ENCODE measurements at regions not wholly inside any gene's neighbourhood (a gene's known extent, or its start where the extent isn't known, plus 50 kb on each side); places are given as distances from the start of the nearest gene placed in this dataset.

DNA sequence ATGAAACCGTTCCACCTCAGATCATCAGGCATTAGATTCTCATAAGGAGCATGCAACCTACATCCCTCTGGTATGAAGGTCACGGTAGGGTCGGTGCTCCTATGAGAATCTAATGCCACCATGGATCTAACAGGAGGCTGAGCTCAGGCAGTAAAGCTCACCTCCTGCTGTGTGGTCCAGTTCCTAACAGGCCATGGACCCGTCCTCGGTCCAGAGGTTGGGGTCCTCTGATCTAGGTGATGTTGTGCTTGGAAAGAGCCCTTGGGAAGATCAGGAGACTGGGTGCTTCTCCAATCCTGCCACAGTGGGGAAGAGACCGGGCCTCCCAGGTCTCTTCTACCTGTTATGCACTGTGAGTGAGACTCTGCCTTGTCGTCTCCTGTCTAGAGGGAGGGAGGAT is 104.6 kb downstream of the ACKR3 start:
- FAIRE-seq: no peak

DNA sequence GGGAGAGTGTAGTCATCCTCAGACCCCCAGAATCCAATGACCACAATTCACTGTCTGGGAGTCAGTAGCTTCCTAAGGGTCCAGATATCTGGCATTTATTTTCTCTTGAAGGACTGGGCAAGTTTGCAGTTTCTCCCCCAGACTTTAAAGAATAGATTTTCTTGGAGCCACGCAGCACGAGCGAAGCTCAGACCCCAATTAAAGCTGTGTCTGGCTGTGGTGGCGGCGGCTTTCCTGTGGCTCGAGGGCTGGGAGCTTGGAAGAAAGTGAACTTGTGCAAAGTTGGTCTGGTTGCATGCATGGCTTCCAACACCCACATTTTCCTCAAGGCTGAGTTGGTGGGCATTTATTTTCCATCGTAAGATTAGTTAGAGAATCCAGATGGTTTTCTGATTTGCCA is 105.0 kb downstream of the ACKR3 start:
- no peak for FAIRE-seq

DNA sequence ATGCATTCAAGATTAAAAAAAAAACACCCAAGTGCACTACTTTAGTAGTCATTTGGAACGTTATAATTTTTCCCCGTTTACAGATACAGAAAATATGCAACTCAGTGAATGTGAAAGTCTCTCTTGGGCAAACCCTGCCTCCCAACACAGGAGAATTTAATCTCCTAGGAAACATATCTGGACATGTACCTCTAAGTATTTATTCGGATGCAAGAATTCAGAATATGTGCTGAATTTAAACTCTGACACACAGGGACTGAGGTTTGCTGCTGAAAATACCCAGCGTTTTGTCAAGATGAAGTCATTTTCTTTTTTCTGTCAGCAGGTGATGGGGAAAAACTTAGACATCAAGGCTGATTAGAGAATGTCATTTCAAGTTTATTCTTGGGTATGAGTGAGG is 105.4 kb downstream of the ACKR3 start:
- no peak for FAIRE-seq

DNA sequence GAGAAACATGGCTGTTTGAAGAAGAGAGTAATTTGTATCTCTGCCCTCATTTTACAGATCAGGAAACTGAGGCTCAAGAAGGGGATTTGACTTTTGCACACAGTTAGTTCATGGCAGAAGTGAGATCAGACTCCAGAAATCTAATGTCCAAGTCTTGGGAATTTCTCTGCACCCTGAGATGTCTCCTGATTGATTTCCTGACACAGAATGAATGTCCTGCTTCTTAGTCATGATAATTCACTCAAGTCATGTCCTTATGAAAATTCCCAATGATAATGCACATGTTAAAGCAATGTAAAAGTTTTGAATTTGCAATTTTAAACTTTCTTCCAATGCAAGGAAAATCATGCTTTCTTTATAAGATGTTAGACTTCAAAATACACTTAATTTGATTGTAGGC is 105.9 kb downstream of the ACKR3 start:
- no peak for FAIRE-seq

DNA sequence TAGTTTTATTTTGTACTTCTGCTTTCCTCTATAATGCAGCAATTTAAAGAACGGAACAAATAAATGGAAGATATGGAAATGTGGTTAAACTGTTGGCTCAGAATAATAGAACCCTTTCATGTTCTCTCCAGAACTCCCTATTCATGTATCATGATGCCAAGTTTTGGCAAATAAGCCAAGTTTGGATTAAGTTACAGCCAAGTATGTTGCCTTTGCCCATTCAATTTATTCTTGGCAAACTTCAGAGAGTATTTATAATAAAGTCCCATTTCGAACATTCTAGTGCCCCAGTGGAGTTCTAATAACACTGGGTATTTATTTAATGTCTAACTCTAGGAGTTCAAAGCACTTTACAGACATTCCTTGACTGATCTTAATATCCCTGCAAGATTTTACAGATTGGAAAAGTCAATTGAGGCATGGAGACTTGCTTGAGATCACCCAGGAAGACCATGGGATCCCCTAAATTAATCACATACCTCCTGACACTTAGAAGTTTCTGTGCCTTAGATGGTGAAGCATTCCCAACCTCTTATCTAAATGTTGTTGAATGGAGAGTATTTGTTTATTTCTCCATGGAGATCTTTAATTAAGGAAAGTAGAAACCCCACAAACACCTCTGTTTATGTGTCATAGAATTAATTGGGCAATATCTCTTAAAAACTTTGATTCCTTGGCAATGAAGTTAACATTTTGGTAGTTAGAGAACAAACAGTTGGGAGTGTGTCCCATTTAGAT is 106.7 kb downstream of the ACKR3 start:
- FAIRE-seq: no peak

DNA sequence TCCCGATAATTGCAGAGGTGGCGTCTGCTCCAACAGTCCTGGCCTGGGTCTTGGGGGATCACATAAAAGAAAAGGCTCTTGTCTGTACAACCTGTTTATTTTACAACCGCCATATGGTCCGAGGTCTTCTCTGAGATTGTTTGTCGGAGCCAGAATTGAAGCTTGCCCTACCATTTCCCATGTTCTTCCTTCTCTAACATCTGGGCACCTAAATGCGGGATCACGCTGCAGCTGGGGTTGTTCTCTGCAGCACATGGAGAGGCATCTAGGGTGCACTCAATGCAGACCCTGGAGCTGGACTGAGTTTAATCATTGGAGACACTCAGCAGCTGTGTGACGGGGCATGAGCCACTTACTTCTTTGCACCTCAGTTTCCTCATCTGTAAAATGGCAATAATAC is 107.7 kb downstream of the ACKR3 start:
- FAIRE-seq: no peak

DNA sequence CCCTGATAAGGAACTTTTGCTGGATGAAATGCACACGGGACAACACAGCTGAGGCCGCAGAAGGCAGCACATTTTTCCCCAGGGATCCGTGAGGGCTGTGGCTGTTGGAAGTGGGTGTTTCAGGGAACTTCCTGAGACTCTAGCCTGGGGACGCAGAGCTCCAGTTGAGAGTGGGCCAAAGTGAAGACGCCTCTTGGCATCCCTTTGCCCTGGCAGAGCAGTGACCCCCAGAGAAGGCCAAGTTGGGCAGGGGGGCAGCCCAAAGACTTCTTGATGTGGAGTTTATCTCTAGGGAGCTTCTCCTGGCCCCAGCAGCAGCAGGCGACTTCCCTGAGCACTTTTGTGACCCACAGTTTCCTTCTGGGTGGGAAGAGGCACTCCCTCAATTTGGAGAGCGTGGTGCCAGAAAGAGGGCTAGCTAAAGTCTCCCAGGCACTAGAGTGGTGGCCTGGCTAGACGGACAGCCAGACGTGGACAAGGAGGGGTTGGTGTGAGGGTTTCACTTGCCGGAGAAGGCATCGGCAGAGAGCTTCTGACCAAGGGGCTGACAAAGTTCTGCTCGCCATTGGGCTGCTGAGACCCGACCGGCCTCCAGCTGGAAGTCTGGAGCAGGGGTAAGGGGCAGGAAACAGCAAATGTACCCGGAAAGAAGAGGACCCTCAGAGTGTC is 108.8 kb downstream of the ACKR3 start:
- FAIRE-seq: no peak

DNA sequence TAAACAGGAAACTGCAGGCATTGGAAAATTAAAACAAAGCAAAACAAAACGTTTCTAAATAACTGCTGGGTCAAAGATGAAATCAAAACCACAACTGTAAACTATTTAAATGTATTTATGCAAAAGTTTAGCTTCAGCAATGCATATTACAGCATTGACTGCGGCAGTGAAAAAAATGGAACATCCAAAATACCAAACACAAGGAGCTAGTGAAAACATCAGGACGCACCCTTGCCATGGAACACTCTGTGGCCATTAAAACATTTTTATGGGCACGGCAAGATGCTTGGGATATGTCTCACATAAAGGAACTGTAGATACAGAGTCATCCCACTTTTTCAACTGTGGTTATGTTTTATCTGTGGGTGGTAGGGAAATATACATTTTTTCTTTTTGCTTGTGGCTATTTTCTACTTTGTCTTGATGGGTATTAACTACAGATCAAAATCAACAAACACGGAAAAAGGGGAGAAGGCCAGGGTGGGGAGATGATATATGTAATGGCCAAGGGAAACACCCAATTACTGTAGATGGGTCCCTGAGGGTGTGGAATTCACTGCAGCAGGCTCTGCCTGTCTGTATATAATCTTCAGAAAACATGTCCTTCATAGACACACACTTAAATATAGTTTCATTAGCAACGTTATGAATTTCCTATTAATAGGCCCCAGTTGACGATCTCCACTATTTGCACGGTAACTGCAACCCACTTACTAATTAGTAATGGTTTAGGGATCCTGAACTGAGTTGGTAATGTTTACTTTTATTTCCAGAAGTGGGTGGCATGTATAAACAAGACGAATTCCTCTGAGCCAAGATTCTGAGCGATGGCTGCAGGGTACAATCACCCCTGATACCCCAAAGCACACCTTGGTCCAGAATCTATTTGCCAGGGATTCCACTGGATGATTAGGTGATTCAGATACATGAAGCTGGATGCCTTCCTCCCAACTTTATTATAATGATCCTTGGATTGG is 110.5 kb downstream of the ACKR3 start:
- FAIRE-seq: no peak

DNA sequence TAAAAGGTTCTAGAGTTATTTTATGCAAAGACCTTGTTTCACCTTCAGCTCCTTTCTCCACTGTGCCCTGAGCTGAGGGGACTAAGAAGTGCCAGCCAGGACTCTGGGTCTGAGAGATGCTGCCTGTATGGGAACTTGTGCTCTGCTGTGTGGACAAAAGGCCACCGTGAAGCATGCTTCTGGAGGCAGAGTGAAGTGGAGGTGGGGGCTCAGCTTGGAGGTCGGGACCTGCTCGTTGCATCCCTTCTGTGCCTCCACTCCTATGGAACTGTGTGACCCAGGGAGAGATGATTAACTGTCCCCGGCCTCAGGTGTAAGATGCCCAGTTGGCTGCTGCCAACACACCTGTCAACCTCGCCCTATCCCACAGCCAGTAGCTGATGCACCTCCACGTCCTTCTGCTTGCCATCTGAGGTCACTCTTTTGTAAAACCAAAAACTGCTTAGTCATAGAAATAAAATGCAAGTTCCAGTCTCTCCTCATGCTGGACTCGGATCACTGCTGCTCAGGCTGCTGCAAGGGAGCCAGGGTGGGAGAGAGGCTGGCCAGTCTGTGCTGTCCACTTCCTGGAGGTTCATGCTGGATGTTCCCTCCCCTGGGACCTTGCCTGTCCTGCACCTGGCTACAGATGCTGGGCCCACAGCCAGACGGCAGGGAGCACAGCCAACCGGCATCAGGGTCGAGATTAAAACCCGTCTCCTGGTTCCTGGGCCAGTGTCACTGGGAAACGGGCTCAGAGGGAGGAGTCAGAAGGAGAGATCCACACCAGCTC is 113.2 kb downstream of the ACKR3 start:
- no peak for FAIRE-seq

DNA sequence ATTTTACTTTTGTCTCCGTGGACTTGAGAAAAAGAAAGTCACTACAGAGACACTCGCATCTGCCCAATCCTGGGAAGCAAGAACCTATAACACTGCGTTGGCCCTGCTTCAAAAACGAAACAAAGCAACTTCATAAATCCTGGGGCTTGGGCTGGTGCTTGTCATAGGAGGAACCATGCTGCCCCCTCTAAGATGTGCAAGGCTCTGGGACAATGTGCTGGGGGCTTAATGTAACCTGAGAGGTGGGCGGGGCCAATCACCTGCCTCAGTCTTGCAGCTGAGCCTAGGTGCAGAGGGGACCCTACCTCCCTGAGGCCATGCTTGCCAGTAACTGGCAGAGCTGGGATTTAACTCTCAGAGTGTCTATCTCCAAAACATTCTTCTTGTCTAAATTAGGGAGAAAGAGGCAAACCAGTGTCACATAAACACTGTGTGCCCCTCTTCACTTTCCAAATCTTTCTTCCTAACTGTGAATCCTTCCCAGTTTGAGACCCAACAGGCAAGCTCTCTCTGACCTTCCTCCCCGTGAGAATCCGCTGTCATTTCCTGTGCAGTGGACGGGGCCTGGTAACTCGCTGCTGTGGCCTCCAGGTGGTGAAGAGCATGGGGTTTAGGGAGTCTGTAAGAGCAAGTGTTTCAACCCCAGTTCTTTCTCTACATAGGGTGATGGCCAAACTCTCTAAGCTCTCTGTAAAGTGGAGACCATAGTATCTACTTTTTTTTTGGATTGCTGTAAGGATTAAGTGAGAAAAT is 115.1 kb downstream of the ACKR3 start:
- FAIRE-seq: no peak

DNA sequence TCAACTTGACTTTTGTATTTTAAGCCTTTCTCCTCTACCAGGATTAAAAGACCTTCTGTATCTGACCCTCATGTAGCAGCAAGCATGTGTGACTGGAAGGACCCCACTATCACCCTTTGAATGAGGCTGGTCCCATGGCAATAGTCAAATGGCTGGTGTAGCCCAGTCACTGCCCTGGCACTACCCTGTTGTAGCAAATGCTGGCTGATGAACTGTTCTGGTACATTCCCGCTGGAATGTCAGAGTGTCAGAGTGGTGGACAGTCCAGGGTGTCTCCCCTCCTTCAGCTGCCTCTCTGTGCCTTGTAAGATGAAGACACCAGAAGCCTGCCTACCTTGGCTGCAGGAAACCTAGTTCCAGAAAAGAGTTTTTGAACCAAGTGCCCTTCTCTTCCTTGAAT is 115.7 kb downstream of the ACKR3 start:
- no peak for FAIRE-seq

DNA sequence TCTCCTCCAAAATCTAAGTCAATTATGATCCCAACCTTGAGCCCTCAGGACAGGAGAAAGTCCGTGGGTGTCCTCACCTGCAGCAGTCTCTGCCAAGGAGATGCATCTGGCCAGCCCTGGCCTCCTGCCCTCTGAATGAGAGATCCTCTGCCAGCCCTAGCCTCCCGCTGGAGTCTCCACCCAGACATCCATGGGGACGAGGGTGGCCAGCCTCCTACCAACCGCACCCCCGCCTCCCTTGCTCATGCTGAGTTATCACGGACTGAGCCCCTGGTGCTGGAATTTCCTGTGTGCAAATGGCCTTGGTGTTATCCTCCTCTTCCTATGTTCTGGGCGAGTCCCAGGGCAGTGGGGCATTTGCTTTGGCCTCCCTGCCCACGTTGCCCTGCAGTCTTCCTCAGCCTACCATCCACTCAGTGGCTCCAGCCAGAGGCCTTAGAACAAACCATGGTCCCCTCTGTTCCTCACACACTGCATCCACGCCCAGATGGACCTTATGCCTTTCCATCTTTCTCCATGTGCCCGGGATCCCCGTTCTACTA is 116.4 kb downstream of the ACKR3 start:
- FAIRE-seq: no peak

DNA sequence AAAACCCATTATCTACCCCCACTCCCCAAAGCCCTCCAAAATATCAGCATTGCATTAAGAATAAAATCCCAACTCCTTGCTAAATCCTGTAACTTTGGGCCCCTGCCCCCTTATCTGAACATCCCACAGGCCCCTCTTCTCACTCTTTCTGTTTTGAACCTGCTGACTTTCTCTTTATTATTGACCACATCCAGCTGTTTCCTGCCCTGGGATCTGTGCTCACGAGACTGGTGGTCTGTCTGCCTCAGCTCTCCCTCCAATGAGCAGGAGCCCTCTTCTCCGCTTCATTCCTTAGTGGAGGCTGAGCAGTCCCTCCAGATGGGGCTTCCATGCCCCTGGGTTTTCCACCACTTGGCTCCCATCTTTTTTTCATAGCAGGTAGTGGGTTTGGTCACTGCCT is 116.9 kb downstream of the ACKR3 start:
- FAIRE-seq: no peak

DNA sequence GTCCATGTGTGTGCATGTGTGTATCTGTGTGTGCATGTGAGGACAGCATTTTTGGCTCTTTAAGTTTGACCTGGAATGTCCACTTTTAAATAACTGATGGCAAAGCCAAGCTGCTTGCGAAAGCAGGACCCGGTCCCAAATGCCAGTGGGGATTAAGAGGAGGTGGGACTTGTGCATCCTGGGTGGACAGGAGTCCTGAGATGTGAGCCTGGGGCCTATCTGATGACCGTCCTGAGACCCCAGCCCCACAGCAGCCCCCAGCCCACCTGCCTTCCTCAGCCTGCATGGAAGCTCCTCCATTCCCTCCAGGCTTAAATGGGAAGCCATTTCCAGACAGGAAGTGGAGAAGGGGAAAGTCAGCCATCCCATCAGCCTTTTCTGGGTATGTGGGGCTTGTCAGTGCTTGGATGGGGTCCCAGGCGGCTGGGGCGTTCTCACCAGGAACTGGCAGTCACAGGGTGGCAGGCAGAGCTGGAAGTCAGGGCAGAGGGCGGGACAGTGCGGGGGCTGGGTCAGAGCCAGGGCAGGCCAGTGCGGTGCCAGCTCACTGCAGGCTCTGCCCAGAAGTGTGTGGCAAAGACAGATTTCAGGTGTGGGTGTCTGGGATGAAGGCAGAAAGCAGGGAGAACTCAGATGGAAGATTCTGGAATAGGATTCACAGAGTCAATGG is 117.8 kb downstream of the ACKR3 start:
- no peak for FAIRE-seq

DNA sequence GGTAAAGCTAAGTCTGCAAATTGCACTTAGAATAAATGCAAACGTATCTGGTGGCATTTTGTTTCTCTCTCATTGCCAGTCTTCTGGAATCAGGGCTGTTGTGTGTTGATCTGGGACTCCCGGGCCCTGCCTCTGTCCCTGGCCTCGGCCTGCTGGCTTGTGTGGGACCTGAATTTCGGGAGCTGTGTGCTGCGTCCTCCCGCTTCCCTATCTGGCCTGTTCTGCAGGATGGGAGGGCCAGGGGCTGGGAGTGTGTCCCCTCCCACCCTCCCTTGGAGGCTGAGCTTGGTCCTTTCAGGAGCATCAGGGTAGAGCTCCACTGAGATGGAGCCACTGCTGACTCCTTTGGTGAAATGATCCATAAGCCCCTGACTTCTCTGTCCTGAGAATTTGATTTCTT is 118.5 kb downstream of the ACKR3 start:
- FAIRE-seq: no peak

DNA sequence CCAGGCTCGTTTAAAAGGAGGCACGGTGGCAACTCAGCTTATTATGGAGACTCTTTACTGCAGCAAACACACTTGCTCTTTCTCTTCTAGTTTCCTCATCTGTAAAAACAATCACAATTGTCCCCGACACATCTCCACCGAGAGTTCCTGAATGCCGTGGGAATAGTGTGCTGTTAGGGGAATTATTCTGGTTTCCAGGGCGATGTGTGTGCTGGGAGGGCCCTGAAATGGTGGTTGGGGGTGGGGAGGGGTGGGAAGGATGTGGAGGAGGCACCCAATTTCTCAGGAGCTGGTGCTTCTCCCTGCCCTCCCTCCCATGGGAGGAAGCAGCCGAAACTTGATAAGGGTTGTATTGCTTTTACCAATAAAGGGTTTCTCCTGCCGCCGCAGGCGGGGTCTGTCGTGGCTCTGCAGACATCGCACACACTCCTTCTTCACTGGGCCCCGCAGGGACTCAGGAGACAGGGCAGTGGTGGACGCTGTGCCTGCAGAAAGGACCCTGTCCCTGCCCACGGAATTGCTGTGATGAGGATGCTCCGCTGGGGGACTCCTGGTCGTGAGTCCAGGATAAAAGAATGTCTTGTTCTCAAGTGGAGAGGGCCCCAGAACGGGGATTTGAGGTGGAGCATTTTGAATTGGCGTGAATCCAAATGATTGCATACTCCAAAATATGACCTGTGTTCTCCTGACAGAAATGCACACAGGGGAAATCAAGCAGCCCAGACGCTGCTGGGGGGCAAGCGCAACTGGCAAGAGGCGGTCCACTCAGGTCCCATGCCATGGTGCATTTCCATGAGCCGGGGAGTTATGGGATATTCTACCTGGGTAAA is 119.2 kb downstream of the ACKR3 start:
- no peak for FAIRE-seq

DNA sequence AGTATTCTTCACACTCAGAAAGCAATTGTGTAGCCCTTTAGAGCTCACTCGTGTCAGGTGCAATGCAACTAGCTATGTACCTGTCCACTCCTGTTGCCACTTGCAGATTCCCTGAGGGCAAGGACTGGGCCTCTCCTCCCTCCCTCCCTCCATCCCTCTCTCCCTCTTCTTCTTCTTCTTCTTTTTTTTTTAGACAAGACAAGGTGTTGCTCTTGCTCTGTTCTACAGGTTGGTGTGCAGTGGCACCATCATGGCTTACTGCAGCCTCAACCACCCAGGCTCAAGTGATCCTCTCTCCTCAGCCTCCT is 119.7 kb downstream of the ACKR3 start:
- no peak for FAIRE-seq

DNA sequence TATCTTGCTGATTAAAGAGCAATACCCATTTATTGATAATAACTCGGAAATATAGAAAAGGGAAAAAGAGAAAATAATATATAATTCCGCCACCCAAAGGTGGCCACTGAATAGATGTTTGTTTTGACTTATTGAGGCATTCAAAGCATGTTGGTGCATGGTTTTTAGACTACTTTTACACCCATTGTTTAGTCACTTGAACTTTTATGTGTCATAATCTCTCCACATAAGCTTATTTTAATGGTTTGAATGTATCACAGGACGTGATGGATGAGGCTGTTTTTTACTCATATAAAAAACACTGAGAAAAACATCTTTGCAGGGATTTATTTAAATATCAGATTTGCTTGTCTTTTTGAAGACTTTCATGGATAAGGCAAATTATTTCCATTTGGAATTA is 120.4 kb downstream of the ACKR3 start:
- FAIRE-seq: no peak

DNA sequence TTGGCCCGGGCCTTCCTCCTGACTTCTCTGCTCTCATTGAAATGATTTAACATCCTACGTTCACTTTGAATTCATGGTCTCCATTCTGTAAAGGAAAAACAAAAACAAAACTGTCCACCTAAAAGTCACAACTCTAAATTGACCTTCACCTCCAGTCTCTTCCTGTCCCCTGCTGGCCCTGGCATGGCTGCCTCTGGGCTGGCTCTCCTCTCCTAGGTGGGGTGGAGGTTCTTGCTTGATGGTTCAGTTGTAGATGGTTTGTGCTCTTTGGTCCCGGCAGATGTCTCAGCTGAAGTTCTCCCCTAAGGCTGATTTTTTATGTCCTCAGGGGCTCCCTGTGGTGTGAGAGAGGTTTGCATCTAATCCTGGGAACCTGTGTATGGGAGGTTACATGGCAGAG is 121.1 kb downstream of the ACKR3 start:
- no peak for FAIRE-seq

DNA sequence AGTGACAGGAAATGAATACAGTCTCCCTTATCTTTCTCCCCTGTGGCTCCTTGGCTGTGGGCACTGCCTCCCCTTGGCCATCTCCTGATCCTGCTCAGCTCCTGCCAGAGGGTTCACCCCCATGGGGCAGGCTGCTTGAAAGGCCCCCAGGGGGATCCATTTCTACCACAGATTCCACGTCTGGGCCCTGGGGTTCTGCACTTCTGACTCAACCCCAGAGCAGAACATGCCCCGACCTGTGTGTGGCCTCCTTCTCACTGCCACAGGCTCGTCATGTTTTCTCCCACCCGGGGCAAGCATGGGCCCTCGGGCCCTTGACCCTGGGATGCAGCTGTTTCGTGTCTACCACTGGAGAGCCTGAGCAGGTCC is 122.2 kb downstream of the ACKR3 start:
- FAIRE-seq: no peak

All from endometrium (tissue), 2 donors.